ENCODE measurements at regions not wholly inside any gene's neighbourhood (a gene's known extent, or its start where the extent isn't known, plus 50 kb on each side); places are given as distances from the start of the nearest gene placed in this dataset.

DNA sequence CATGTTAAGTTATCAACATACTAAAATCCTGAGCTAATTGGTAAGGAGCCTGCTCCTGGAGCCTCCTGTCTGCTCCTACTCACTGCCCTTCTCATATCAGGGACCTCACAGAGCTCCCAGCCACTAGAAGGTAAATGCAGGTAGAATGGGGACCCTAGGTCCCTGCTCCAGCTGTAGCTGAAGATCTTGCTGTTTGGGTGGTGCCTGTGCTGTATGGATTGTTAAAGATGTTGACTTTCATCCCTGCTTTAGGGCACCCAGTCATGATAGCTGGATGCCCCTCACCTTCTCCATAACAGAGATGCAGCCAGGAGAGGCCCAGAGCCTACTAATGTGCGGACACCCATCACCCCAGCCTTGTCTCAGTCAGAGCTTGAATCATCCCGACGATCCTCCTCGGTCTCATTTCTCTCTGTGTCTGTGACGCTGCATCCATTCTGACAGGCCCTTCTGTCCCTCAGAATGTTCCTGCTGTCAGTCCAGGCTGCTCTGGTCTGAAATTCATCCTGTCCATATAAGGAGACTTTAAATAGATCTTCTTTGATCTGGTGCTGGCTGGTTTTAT, 341.7 kb upstream of the GATB start:
- BruUV-seq (replicated peaks), result TSS peak; percentile 59
- H3K4me3 Mint-ChIP-seq (ENCODE audit: unreplicated experiment), result no peak overlapping the region
- TF ChIP-seq CTCF (IDR thresholded peaks at IDR 0.05; ENCODE audit: insufficient read depth in 1 of 2, low read depth in 1 of 2, low read length in 1 of 2, severe bottlenecking in 1 of 2, unreplicated experiment in 1 of 2), result no peak
- peaks cover 3% of the 10 kb centered on the region for H3K9me3 Mint-ChIP-seq (ENCODE audit: unreplicated experiment)
- no peak overlapping the region for H3K4me3 ChIP-seq (ENCODE audit: low read depth, low read length)
- H3K9me3 ChIP-seq, result no peaks in the 10 kb centered on the region
- POLR2A ChIA-PET, result no interaction called here
- DNase-seq, result peak in 1 of 2 experiments; percentile 43
- H3K36me3 Mint-ChIP-seq (ENCODE audit: insufficient read depth, unreplicated experiment), result no peaks in the 10 kb centered on the region
- peaks cover 45% of the 10 kb centered on the region for H3K4me1 Mint-ChIP-seq (ENCODE audit: low read depth, unreplicated experiment)
- H3K4me1 ChIP-seq, result peaks cover 59% of the 10 kb centered on the region
- peak overlapping the region; percentile 63 for H3K27ac Mint-ChIP-seq (ENCODE audit: unreplicated experiment)
- H3K36me3 ChIP-seq (ENCODE audit: control insufficient read depth, insufficient read depth, low read length), result no peaks in the 10 kb centered on the region; the same call in 1 of the 2 replicates
- H3K27me3 ChIP-seq (replicated peaks; ENCODE audit: control insufficient read depth, insufficient read depth, low read length), result no peaks in the 10 kb centered on the region
- intact Hi-C loops (cut with micrococcal nuclease; ENCODE audit: unreplicated experiment), result loop anchor here (2.0 to 10.0 kb wide), 2 partner anchors 146 to 242 kb away; no protein-coding TSS in a partner anchor
- CTCF ChIA-PET, result interaction anchor here (0.6 to 0.9 kb wide), 2 partner anchors 253 to 323 kb away, joined by 3 to 4 read pairs; no protein-coding TSS in a partner anchor
- H3K27me3 Mint-ChIP-seq (ENCODE audit: insufficient read depth, unreplicated experiment), result no peaks in the 10 kb centered on the region

GRCh38 chr4:152101556-152102435, 341.0 kb upstream of the GATB start:
- Mint-ChIP-seq H3K27ac (ENCODE audit: unreplicated experiment) (peak overlapping the region; percentile 63), H3K36me3 (ENCODE audit: insufficient read depth, unreplicated experiment) (no peaks in the 10 kb centered on the region), H3K4me3 (ENCODE audit: unreplicated experiment) (peak overlapping the region; percentile 15), H3K27me3 (ENCODE audit: insufficient read depth, unreplicated experiment) (no peaks in the 10 kb centered on the region), H3K9me3 (ENCODE audit: unreplicated experiment) (peaks cover 10% of the 10 kb centered on the region), H3K4me1 (ENCODE audit: low read depth, unreplicated experiment) (peaks cover 45% of the 10 kb centered on the region)
- POLR2A ChIA-PET, result no interaction called here
- Histone ChIP-seq H3K27me3 (replicated peaks; ENCODE audit: control insufficient read depth, insufficient read depth, low read length) (no peaks in the 10 kb centered on the region), H3K4me1 (peaks cover 59% of the 10 kb centered on the region), H3K36me3 (ENCODE audit: control insufficient read depth, insufficient read depth, low read length) (no peaks in the 10 kb centered on the region; the same call in 1 of the 2 replicates), H3K4me3 (ENCODE audit: low read depth, low read length) (no peak overlapping the region), H3K9me3 (no peaks in the 10 kb centered on the region)
- no TSS peak for BruUV-seq (replicated peaks)
- intact Hi-C loops (cut with micrococcal nuclease; ENCODE audit: unreplicated experiment), result loop anchor here (2.0 to 10.0 kb wide), 2 partner anchors 145 to 243 kb away; no protein-coding TSS in a partner anchor
- CTCF ChIA-PET, result interaction anchor here (0.6 to 0.9 kb wide), 2 partner anchors 254 to 323 kb away, joined by 3 to 4 read pairs; no protein-coding TSS in a partner anchor
- DNase-seq, result peak in 1 of 2 experiments; percentile 50
- no peak for TF ChIP-seq CTCF (IDR thresholded peaks at IDR 0.05; ENCODE audit: insufficient read depth in 1 of 2, low read depth in 1 of 2, low read length in 1 of 2, severe bottlenecking in 1 of 2, unreplicated experiment in 1 of 2)

GRCh38 chr4:152100379-152101201, 339.8 kb upstream of the GATB start:
- Histone ChIP-seq H3K4me1 (peaks cover 48% of the 10 kb centered on the region), H3K27me3 (replicated peaks; ENCODE audit: control insufficient read depth, insufficient read depth, low read length) (no peaks in the 10 kb centered on the region), H3K9me3 (no peaks in the 10 kb centered on the region), H3K36me3 (ENCODE audit: control insufficient read depth, insufficient read depth, low read length) (no peaks in the 10 kb centered on the region; the same call in 1 of the 2 replicates), H3K4me3 (ENCODE audit: low read depth, low read length) (no peak overlapping the region)
- ChIA-PET POLR2A (no interaction called here), CTCF (no interaction called here)
- intact Hi-C loops (cut with micrococcal nuclease; ENCODE audit: unreplicated experiment), result loop anchor here (10.0 kb wide), 1 partner anchor 244 kb away; no protein-coding TSS in a partner anchor
- peaks cover 33% of the 10 kb centered on the region for H3K4me1 Mint-ChIP-seq (ENCODE audit: low read depth, unreplicated experiment)
- no peak overlapping the region for H3K4me3 Mint-ChIP-seq (ENCODE audit: unreplicated experiment)
- DNase-seq, result no peak
- no peaks in the 10 kb centered on the region for H3K36me3 Mint-ChIP-seq (ENCODE audit: insufficient read depth, unreplicated experiment)
- BruUV-seq (replicated peaks), result no TSS peak
- peaks cover 11% of the 10 kb centered on the region for H3K9me3 Mint-ChIP-seq (ENCODE audit: unreplicated experiment)
- peak overlapping the region; percentile 63 for H3K27ac Mint-ChIP-seq (ENCODE audit: unreplicated experiment)
- TF ChIP-seq CTCF (IDR thresholded peaks at IDR 0.05; ENCODE audit: insufficient read depth in 1 of 2, low read depth in 1 of 2, low read length in 1 of 2, severe bottlenecking in 1 of 2, unreplicated experiment in 1 of 2), result no peak
- H3K27me3 Mint-ChIP-seq (ENCODE audit: insufficient read depth, unreplicated experiment), result no peaks in the 10 kb centered on the region

Measured in Caco-2 (cell line).